Nephron (organoid): ENCODE measurements at regions not wholly inside any gene's neighbourhood (a gene's known extent, or its start where the extent isn't known, plus 50 kb on each side); places are given as distances from the start of the nearest gene placed in this dataset.

Source experiments
- H3K27ac Mint-ChIP-seq, 3 experiments: 2 replicates each; pipeline ENCODE4 v1.8.0; 2020; ENCODE audit warnings: mixed read lengths in 3 of 3, mild to moderate bottlenecking in 2 of 3, moderate library complexity in 1 of 3
- H3K27me3 Mint-ChIP-seq: 2 replicates; pipeline ENCODE4 v1.8.0; 2021; ENCODE audit warnings: low read depth, mild to moderate bottlenecking, moderate library complexity, mixed read lengths
- H3K36me3 Mint-ChIP-seq: 2 replicates; pipeline ENCODE4 v1.8.0; 2020; ENCODE audit warnings: low read depth, mixed read lengths
- H3K4me1 Mint-ChIP-seq: 2 replicates; pipeline ENCODE4 v1.8.0; 2020; ENCODE audit warnings: mixed read lengths
- H3K4me3 Mint-ChIP-seq, 3 experiments: 2 replicates each; pipeline ENCODE4 v1.8.0; 2020; ENCODE audit warnings: mild to moderate bottlenecking in 3 of 3, mixed read lengths in 3 of 3, moderate library complexity in 2 of 3
- H3K9me3 Mint-ChIP-seq: 2 replicates; pipeline ENCODE4 v1.8.0; 2020; ENCODE audit warnings: mixed read lengths
- TF ChIP-seq, protein P1 (sequence below), 3 experiments: fragments of 200-600 bp; sonication (generic); IDR thresholded peaks; one replicate each; pipeline ENCODE4 v1.5.0; 2021; ENCODE audit warnings: antibody characterized with exemption in 3 of 3; ENCODE audit not compliant: unreplicated experiment in 3 of 3

DNA sequence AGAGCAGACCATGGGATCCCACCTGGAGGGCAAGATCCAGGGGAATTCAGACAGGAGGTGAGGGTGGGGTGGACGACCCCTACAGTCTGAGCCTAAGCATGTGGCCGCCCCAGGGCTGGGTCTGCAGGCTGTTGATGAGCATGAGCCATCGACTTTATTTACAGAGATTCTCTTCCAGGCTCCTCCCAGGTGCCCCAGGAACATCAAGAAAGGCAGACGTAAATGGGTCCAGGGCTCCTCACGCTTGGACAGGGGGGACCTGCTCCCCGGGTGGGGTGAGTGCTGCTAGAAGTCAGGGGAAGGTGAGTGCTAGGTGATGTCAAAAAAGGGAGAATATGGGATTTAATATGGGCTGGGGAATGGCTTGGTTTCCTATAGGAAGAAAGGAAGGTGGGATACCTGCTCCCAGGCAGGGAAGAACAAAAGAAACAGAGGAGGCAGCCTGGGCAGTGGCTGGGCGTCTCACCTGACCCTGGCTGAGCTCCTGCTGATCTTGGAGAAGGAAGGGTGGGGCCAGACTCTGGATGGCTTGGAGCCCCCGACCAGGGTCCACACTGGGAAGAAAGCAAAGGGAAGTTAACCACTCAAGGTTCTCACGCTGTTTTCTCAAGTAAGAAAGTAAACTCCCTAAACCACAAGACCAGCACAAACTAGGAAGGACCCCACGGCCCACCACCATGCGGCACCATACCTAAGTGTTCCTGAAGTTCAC is 162.1 kb upstream of the SHH start:
- H3K27me3 Mint-ChIP-seq = peaks cover 37% of the 10 kb centered on the region
- H3K27ac Mint-ChIP-seq = no peak overlapping the region
- H3K4me1 Mint-ChIP-seq = no peaks in the 10 kb centered on the region
- TF ChIP-seq, protein P1, sequence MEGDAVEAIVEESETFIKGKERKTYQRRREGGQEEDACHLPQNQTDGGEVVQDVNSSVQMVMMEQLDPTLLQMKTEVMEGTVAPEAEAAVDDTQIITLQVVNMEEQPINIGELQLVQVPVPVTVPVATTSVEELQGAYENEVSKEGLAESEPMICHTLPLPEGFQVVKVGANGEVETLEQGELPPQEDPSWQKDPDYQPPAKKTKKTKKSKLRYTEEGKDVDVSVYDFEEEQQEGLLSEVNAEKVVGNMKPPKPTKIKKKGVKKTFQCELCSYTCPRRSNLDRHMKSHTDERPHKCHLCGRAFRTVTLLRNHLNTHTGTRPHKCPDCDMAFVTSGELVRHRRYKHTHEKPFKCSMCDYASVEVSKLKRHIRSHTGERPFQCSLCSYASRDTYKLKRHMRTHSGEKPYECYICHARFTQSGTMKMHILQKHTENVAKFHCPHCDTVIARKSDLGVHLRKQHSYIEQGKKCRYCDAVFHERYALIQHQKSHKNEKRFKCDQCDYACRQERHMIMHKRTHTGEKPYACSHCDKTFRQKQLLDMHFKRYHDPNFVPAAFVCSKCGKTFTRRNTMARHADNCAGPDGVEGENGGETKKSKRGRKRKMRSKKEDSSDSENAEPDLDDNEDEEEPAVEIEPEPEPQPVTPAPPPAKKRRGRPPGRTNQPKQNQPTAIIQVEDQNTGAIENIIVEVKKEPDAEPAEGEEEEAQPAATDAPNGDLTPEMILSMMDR (IDR thresholded peaks at IDR 0.05; ENCODE audit: unreplicated experiment in 3 of 3) = no peak
- H3K36me3 Mint-ChIP-seq = no peaks in the 10 kb centered on the region
- H3K9me3 Mint-ChIP-seq = no peaks in the 10 kb centered on the region
- H3K4me3 Mint-ChIP-seq = no peak overlapping the region

DNA sequence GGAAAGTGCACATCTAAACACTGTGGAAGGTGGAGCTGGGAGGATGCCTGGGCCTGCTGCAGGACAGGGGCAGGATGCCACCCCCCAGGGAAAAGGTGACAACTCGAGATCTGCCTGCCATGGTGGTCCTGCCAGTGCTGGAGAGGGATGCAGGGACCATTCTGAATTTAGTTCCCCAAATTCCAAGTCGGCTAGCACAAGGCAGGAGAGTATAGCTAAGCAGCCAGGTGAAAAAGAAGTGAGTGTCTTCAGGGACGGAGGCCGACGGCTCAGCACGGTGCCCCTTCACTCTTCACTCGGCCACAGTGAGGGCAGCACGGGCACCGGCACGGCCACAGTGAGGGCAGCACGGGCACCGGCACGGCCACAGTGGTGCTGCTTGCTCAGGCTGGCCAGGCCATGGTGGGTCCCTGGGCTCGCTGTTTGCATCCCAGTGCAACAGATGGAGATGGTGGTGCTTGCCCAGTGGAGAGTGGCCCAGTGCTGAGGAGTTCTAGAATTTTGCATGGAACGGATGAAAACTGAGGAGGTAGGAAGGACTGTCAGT is 161.3 kb upstream of the SHH start:
- H3K27ac Mint-ChIP-seq = no peak overlapping the region
- no peaks in the 10 kb centered on the region for H3K4me1 Mint-ChIP-seq
- H3K4me3 Mint-ChIP-seq = no peak overlapping the region
- H3K36me3 Mint-ChIP-seq = no peaks in the 10 kb centered on the region
- TF ChIP-seq, protein P1 (IDR thresholded peaks at IDR 0.05; ENCODE audit: unreplicated experiment in 3 of 3) = no peak
- H3K9me3 Mint-ChIP-seq = no peaks in the 10 kb centered on the region
- H3K27me3 Mint-ChIP-seq = peaks cover 32% of the 10 kb centered on the region

DNA sequence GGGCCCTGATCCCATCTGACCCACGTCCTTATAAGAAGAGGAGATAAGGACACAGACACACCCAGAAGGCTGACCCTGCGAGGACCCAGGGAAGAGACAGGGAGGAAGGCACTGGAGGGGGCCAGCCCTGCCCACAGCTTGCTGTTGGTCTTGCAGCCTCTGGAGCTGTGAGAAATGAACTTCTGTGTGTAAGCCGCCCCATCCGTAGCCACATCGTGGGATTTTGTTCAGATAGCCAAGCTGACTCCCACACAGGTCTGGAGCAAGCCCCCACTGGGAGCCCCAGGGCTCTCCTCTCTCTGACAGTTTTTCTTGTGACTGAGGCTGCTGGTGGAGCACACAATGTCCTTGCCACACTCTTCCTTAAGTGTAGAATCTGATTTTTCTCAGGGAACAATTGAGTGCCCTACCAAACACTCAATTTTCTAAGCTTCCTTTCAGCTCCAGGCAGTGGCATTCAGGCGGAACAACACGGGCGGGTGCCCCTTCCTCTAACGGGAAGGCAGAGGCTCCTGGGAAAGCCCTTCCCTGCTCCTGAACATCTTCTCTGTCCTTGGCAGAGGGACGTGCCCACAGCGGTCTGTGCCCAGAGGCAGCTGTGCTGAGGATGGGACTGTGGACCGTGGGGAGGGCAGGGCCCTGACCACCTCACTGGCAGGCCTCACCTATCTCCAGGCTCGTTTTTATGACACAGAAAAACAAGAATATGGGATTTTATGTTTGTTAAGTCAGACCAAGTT is 160.6 kb upstream of the SHH start:
- Mint-ChIP-seq H3K27ac (no peak overlapping the region), H3K9me3 (no peaks in the 10 kb centered on the region), H3K27me3 (peaks cover 30% of the 10 kb centered on the region), H3K4me1 (no peaks in the 10 kb centered on the region), H3K36me3 (no peaks in the 10 kb centered on the region), H3K4me3 (no peak overlapping the region)
- TF ChIP-seq, protein P1 (IDR thresholded peaks at IDR 0.05; ENCODE audit: unreplicated experiment in 3 of 3) = no peak

DNA sequence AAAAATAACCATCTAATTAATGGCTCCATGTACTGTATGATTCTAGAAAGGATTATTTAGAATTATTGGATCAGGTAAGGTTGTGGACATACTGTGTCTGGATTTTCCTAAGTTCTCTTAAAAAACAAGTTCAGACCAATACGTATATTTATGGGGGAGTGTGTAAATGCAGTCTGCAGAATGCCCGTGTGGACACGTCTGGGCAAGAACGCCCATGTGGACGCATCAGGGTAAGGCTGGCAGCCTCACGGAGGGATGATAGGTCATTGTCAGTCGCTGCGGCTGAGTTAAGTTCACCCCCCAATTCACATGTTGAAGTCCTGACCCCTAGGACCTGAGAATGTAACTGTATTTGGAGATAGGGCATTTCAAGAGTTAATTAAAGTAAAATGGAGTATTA is 160.0 kb upstream of the SHH start:
- Mint-ChIP-seq H3K4me1 (no peaks in the 10 kb centered on the region), H3K9me3 (no peaks in the 10 kb centered on the region), H3K27ac (no peak overlapping the region), H3K4me3 (no peak overlapping the region), H3K36me3 (no peaks in the 10 kb centered on the region), H3K27me3 (peaks cover 28% of the 10 kb centered on the region)
- TF ChIP-seq, protein P1 (IDR thresholded peaks at IDR 0.05; ENCODE audit: unreplicated experiment in 3 of 3) = no peak

DNA sequence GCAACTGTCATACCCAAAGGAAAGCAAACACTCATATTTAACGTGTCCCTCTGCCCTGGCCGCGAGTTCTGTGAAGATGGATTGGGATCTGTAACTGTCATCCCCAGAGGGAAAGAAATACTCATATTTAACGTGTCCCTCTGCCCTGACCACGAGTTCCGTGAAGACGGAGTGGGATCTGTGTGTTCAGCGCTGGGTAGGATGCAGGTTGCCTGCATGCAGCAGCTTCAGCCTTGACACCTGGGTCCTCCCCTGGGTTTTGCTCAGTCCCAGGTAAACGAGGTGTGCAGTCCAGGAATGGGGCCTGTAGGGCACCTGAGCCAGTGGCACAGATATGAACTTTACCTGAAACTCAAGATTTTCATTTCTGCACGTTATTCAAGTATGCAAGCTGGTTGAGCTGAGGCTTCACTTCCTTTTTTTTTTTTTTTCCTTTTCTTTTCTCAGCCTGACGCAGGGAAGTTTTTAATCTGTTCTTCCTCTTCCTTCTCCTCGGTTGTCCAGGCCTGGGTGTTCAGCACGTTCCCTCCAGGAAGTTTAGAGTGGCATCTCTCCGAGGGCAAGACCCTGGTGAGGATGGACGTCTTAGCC is 159.0 kb upstream of the SHH start:
- peaks cover 28% of the 10 kb centered on the region for H3K27me3 Mint-ChIP-seq
- TF ChIP-seq, protein P1 (IDR thresholded peaks at IDR 0.05; ENCODE audit: unreplicated experiment in 3 of 3) = no peak
- no peaks in the 10 kb centered on the region for H3K36me3 Mint-ChIP-seq
- no peaks in the 10 kb centered on the region for H3K9me3 Mint-ChIP-seq
- no peak overlapping the region for H3K27ac Mint-ChIP-seq
- H3K4me1 Mint-ChIP-seq = no peaks in the 10 kb centered on the region
- no peak overlapping the region for H3K4me3 Mint-ChIP-seq
